Upper lobe of left lung (tissue), 6 donors: ENCODE measurements at regions not wholly inside any gene's neighbourhood (a gene's known extent, or its start where the extent isn't known, plus 50 kb on each side); places are given as distances from the start of the nearest gene placed in this dataset.

ENCODE experiments used
- ATAC-seq, 2 donors: fragments of 200-7000 bp; cut with Tn5 transposase; one replicate each; pipeline ENCODE4 v1.9.1; 2022; ENCODE audit warnings: mild to moderate bottlenecking in 2 of 2, moderate library complexity in 2 of 2; ENCODE audit not compliant: low FRiP score in 2 of 2
- DNase-seq, 2 donors: peaks; one replicate each; pipeline ENCODE4 v3.0.0-alpha.2; 2019 to 2020
- H3K27ac ChIP-seq, 4 donors: fragments of 200-600 bp; sonication (generic); one replicate each; pipeline ENCODE4 v1.5.1; 2016 to 2019
- H3K27me3 ChIP-seq, 4 donors: fragments of 200-600 bp; sonication (generic); one replicate each; pipeline ENCODE4 v1.5.1; 2017 to 2019
- H3K36me3 ChIP-seq, 4 donors: fragments of 200-600 bp; sonication (generic); one replicate each; pipeline ENCODE4 v1.5.1; 2016 to 2019
- H3K4me1 ChIP-seq, 4 donors: fragments of 200-600 bp; sonication (generic); one replicate each; pipeline ENCODE4 v1.5.1; 2018 to 2019
- H3K4me3 ChIP-seq, 4 donors: fragments of 200-600 bp; sonication (generic); one replicate each; pipeline ENCODE4 v1.5.1; 2017 to 2019; ENCODE audit warnings: mild to moderate bottlenecking in 2 of 4, moderate library complexity in 1 of 4
- H3K9me3 ChIP-seq, 4 donors: fragments of 200-600 bp; sonication (generic); one replicate each; pipeline ENCODE4 v1.5.1; 2018 to 2019
- CTCF ChIP-seq, 6 experiments: fragments of 450-650 bp in 4 of 6; fragments of 200-600 bp in 2 of 6; sonication (generic) in 2 of 6; IDR thresholded peaks; one replicate each; pipeline ENCODE4 v1.5.1; 2016 to 2019; ENCODE audit warnings: antibody characterized with exemption in 6 of 6
- EP300 ChIP-seq, 4 donors: sonication (generic); formaldehyde crosslinking; IDR thresholded peaks; one replicate each; pipeline ENCODE4 v1.5.1; 2017; ENCODE audit warnings: antibody characterized with exemption in 4 of 4, control low read depth in 2 of 4
- POLR2A ChIP-seq, 4 donors: fragments of 450-650 bp; IDR thresholded peaks; one replicate each; pipeline ENCODE4 v1.5.1; 2016 to 2017; ENCODE audit warnings: antibody characterized with exemption in 4 of 4, mild to moderate bottlenecking in 2 of 4
- POLR2AphosphoS5 ChIP-seq, 2 donors: sonication (generic); formaldehyde crosslinking; IDR thresholded peaks; one replicate each; pipeline ENCODE4 v1.5.1; 2017; ENCODE audit warnings: antibody characterized with exemption in 2 of 2
- WGBS, 2 donors: methylation state at CpG; one replicate each; pipeline ENCODE4 v1.1.5; 2017 to 2018; 5-methylcytosine and 5-hydroxymethylcytosine counted together
- donor health status: DM: no; HTN: no; CAD: no; lungs with moderate emphysema.
- donor health status: DM: no; HTN: yes; CAD: no; lungs with severe emphysema.

GRCh38 chr22:27090611-27091011 is 433.2 kb downstream of the MIAT start:
- WGBS, 2 donors = 70 to 86% methylated on average over 16 of the region's 17 CpGs
- peak in 1 of 2 donors; percentile 61 for DNase-seq
- no peaks in the 10 kb centered on the region for H3K27me3 ChIP-seq
- TF ChIP-seq POLR2AphosphoS5 (IDR thresholded peaks at IDR 0.05) = no peak
- no peak for ATAC-seq
- no peak overlapping the region for H3K27ac ChIP-seq
- no peaks in the 10 kb centered on the region for H3K36me3 ChIP-seq
- no peaks in the 10 kb centered on the region for H3K9me3 ChIP-seq
- no peak overlapping the region for H3K4me3 ChIP-seq
- no peaks in the 10 kb centered on the region for H3K4me1 ChIP-seq

- 66 to 91% methylated on average over 4 of the region's 4 CpGs for WGBS, 2 donors
- TF ChIP-seq POLR2AphosphoS5 (IDR thresholded peaks at IDR 0.05) (no peak), POLR2A (IDR thresholded peaks at IDR 0.05) (no peak), CTCF (IDR thresholded peaks at IDR 0.05) (no peak), EP300 (IDR thresholded peaks at IDR 0.05) (no peak)
- ATAC-seq (no peak), DNase-seq (no peak)
- no peaks in the 10 kb centered on the region for H3K9me3 ChIP-seq
- H3K27me3 ChIP-seq = no peaks in the 10 kb centered on the region
- no peaks in the 10 kb centered on the region for H3K36me3 ChIP-seq
- H3K27ac ChIP-seq = no peak overlapping the region
- H3K4me3 ChIP-seq = no peak overlapping the region
- H3K4me1 ChIP-seq = no peaks in the 10 kb centered on the region
Measured at GRCh38 chr22:27093422-27093821, 436.0 kb downstream of the MIAT start.

GRCh38 chr22:27094633-27095308 is 437.4 kb downstream of the MIAT start:
- 66 to 82% methylated on average over 9 to 11 of the region's 11 CpGs for WGBS, 2 donors
- no peak overlapping the region for H3K4me3 ChIP-seq
- DNase-seq (peak in 1 of 2 donors; percentile 24), ATAC-seq (peak in 1 of 2 donors; percentile 78)
- H3K36me3 ChIP-seq = no peaks in the 10 kb centered on the region
- no peaks in the 10 kb centered on the region for H3K27me3 ChIP-seq
- H3K4me1 ChIP-seq = no peaks in the 10 kb centered on the region
- H3K9me3 ChIP-seq = no peaks in the 10 kb centered on the region
- no peak for TF ChIP-seq CTCF (IDR thresholded peaks at IDR 0.05)
- no peak for TF ChIP-seq EP300 (IDR thresholded peaks at IDR 0.05)
- no peak for TF ChIP-seq POLR2AphosphoS5 (IDR thresholded peaks at IDR 0.05)
- TF ChIP-seq POLR2A (IDR thresholded peaks at IDR 0.05) = no peak
- no peak overlapping the region for H3K27ac ChIP-seq

GRCh38 chr22:27097506-27097905 is 440.1 kb downstream of the MIAT start:
- Histone ChIP-seq H3K36me3 (no peaks in the 10 kb centered on the region), H3K9me3 (no peaks in the 10 kb centered on the region), H3K4me1 (peaks cover 0 to 3% (median 0%) of the 10 kb centered on the region in 4 donors), H3K27ac (no peak overlapping the region), H3K4me3 (no peak overlapping the region), H3K27me3 (no peaks in the 10 kb centered on the region)
- WGBS, 2 donors = 65 to 71% methylated on average over 5 of the region's 5 CpGs
- no peak for DNase-seq
- TF ChIP-seq POLR2AphosphoS5 (IDR thresholded peaks at IDR 0.05) = no peak
- TF ChIP-seq EP300 (IDR thresholded peaks at IDR 0.05) = no peak
- no peak for TF ChIP-seq POLR2A (IDR thresholded peaks at IDR 0.05)
- TF ChIP-seq CTCF (IDR thresholded peaks at IDR 0.05) = no peak
- no peak for ATAC-seq

- no peak overlapping the region for H3K27ac ChIP-seq
- no peak overlapping the region for H3K4me3 ChIP-seq
- DNase-seq (no peak), ATAC-seq (no peak)
- no peaks in the 10 kb centered on the region for H3K36me3 ChIP-seq
- no peaks in the 10 kb centered on the region for H3K9me3 ChIP-seq
- peaks cover 0 to 3% (median 0%) of the 10 kb centered on the region in 4 donors for H3K4me1 ChIP-seq
- TF ChIP-seq POLR2A (IDR thresholded peaks at IDR 0.05) (no peak), POLR2AphosphoS5 (IDR thresholded peaks at IDR 0.05) (no peak), CTCF (IDR thresholded peaks at IDR 0.05) (no peak), EP300 (IDR thresholded peaks at IDR 0.05) (no peak)
- WGBS, 2 donors = 61% methylated on average over 2 of the region's 2 CpGs; no CpG with 5 or more reads in 1 of the 2 donors
- no peaks in the 10 kb centered on the region for H3K27me3 ChIP-seq
Measured at GRCh38 chr22:27097933-27098332, 440.5 kb downstream of the MIAT start.
